ENCODE measurements at regions not wholly inside any gene's neighbourhood (a gene's known extent, or its start where the extent isn't known, plus 50 kb on each side); places are given as distances from the start of the nearest gene placed in this dataset.

GRCh38 chr6:40904583-40905194 lies 134.3 kb downstream of the UNC5CL start:
- TF ChIP-seq FOXM1 (CRISPR knock-in tag; IDR thresholded peaks at IDR 0.05) (no peak), ZNF639 (CRISPR knock-in tag; conservative IDR thresholded peaks at IDR 0.05) (no peak), TCF7L2 (IDR thresholded peaks at IDR 0.05; ENCODE audit: low read depth, low read length) (no peak), ZNF563 (CRISPR knock-in tag; IDR thresholded peaks at IDR 0.05) (no peak), ZNF263 (CRISPR knock-in tag; IDR thresholded peaks at IDR 0.05) (no peak), JUND (CRISPR knock-in tag; IDR thresholded peaks at IDR 0.05) (no peak), ZSCAN30 (CRISPR knock-in tag; IDR thresholded peaks at IDR 0.05) (no peak), RXRB (CRISPR knock-in tag; IDR thresholded peaks at IDR 0.05; ENCODE audit: borderline replicate concordance) (no peak), PATZ1 (CRISPR knock-in tag; IDR thresholded peaks at IDR 0.05) (no peak)
